ENCODE measurements at regions not wholly inside any gene's neighbourhood (a gene's known extent, or its start where the extent isn't known, plus 50 kb on each side); places are given as distances from the start of the nearest gene placed in this dataset.

DNA sequence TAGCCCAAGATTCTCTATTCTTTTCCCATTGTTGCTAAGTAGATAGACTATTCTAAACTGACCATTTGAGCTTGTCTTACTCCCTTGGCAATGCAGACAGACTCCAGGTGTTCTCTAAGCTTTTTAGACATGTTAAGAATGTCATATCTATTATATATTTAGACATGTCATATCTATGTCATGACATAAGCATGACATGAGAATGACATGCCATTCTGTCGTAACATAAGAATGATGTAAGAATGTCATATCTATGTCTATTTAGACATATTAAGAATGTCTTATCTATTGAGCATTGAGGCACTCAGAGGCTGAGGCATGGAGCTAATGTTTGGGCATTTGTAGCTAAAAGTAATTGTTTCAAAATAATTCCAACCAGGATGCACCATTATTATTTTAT, 277.3 kb upstream of the ATP2B1 start:
- CTCF ChIA-PET = no interaction called here
- no peak for DNase-seq
- Mint-ChIP-seq H3K4me1 (ENCODE audit: low read depth, unreplicated experiment) (no peaks in the 10 kb centered on the region), H3K36me3 (ENCODE audit: insufficient read depth, unreplicated experiment) (no peaks in the 10 kb centered on the region), H3K27ac (ENCODE audit: unreplicated experiment) (no peak overlapping the region), H3K27me3 (ENCODE audit: unreplicated experiment) (no peaks in the 10 kb centered on the region), H3K4me3 (ENCODE audit: low read depth, unreplicated experiment) (no peak overlapping the region), H3K9me3 (ENCODE audit: low read depth, unreplicated experiment) (no peaks in the 10 kb centered on the region)
- intact Hi-C loops (cut with micrococcal nuclease; ENCODE audit: unreplicated experiment) = no loop called here
- BruUV-seq (replicated peaks) = no TSS peak
- TF ChIP-seq, protein P1, sequence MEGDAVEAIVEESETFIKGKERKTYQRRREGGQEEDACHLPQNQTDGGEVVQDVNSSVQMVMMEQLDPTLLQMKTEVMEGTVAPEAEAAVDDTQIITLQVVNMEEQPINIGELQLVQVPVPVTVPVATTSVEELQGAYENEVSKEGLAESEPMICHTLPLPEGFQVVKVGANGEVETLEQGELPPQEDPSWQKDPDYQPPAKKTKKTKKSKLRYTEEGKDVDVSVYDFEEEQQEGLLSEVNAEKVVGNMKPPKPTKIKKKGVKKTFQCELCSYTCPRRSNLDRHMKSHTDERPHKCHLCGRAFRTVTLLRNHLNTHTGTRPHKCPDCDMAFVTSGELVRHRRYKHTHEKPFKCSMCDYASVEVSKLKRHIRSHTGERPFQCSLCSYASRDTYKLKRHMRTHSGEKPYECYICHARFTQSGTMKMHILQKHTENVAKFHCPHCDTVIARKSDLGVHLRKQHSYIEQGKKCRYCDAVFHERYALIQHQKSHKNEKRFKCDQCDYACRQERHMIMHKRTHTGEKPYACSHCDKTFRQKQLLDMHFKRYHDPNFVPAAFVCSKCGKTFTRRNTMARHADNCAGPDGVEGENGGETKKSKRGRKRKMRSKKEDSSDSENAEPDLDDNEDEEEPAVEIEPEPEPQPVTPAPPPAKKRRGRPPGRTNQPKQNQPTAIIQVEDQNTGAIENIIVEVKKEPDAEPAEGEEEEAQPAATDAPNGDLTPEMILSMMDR (IDR thresholded peaks at IDR 0.05; ENCODE audit: unreplicated experiment) = no peak

DNA sequence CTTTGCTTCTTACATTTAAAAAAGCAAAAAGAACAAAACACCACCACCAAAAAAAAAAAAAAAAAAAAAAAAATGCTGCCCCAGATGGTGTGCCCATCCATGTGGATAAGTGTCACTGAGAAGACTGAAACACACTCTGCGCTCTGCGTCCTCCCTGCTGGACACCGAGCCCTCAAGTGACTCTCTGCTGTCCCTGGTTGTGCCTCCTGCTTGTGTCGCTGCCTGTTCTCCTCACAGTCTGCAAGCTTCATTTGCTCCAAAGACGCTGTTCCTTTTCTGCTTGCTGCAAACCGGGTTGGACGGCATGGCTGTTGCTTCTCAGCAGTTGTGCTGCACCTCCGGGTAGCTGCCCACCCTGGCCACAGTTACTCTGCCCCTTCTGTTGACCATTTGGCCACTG, 276.2 kb upstream of the ATP2B1 start:
- H3K4me1 Mint-ChIP-seq (ENCODE audit: low read depth, unreplicated experiment) = no peaks in the 10 kb centered on the region
- TF ChIP-seq, protein P1 (IDR thresholded peaks at IDR 0.05; ENCODE audit: unreplicated experiment) = no peak
- no peak for DNase-seq
- no peaks in the 10 kb centered on the region for H3K36me3 Mint-ChIP-seq (ENCODE audit: insufficient read depth, unreplicated experiment)
- no peaks in the 10 kb centered on the region for H3K9me3 Mint-ChIP-seq (ENCODE audit: low read depth, unreplicated experiment)
- CTCF ChIA-PET = interaction anchor here (0.6 to 0.8 kb wide), 3 partner anchors 65 to 853 kb away, joined by 3 to 5 read pairs (median 5); no protein-coding TSS in a partner anchor
- no TSS peak for BruUV-seq (replicated peaks)
- no peaks in the 10 kb centered on the region for H3K27me3 Mint-ChIP-seq (ENCODE audit: unreplicated experiment)
- no peak overlapping the region for H3K27ac Mint-ChIP-seq (ENCODE audit: unreplicated experiment)
- intact Hi-C loops (cut with micrococcal nuclease; ENCODE audit: unreplicated experiment) = no loop called here
- no peak overlapping the region for H3K4me3 Mint-ChIP-seq (ENCODE audit: low read depth, unreplicated experiment)

DNA sequence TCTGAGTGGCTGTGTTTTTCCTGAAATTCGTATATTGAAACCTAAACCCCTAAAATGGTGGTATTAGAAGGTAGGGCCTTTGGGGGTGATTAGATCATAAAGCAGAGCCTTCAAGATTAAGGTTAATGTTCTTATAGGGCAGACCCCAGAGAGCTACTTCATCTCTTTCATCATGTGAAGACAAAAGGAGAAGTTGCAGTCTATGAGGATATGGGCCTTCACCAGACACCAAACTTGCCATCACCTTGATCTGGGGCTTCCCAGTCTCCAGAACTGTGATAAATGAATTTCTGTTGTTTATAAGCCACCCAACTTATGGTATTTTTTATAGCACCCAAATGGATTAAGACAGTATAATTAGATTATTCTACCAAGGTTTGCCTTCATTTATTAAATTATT, 275.0 kb upstream of the ATP2B1 start:
- BruUV-seq (replicated peaks) = no TSS peak
- H3K4me1 Mint-ChIP-seq (ENCODE audit: low read depth, unreplicated experiment) = no peaks in the 10 kb centered on the region
- no peak overlapping the region for H3K4me3 Mint-ChIP-seq (ENCODE audit: low read depth, unreplicated experiment)
- intact Hi-C loops (cut with micrococcal nuclease; ENCODE audit: unreplicated experiment) = no loop called here
- no peak for DNase-seq
- no peaks in the 10 kb centered on the region for H3K27me3 Mint-ChIP-seq (ENCODE audit: unreplicated experiment)
- no peak overlapping the region for H3K27ac Mint-ChIP-seq (ENCODE audit: unreplicated experiment)
- H3K9me3 Mint-ChIP-seq (ENCODE audit: low read depth, unreplicated experiment) = no peaks in the 10 kb centered on the region
- TF ChIP-seq, protein P1 (IDR thresholded peaks at IDR 0.05; ENCODE audit: unreplicated experiment) = no peak
- CTCF ChIA-PET = interaction anchor here (1.0 kb wide), 1 partner anchor 9 kb away, joined by 7 read pairs; no protein-coding TSS in a partner anchor
- H3K36me3 Mint-ChIP-seq (ENCODE audit: insufficient read depth, unreplicated experiment) = no peaks in the 10 kb centered on the region

DNA sequence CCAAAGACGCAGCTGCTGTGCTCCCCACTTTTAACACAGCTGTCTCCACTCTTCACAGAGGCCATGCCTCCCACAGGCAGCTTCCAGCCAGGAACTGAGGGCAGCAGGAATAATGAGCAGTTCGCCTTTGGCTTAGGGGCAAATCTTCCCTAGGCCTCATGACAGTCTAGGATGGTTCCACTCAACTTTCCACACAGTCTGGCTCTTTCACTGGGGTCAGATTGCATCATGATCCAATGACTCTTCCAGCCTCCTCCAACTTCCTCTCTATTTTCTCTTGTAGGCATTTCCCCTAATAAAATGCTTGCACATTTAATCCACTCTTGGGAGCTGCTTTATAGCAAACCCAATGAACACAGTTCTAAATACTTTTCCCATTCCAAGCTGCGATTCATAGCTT, 271.6 kb upstream of the ATP2B1 start:
- no peaks in the 10 kb centered on the region for H3K9me3 Mint-ChIP-seq (ENCODE audit: low read depth, unreplicated experiment)
- H3K36me3 Mint-ChIP-seq (ENCODE audit: insufficient read depth, unreplicated experiment) = no peaks in the 10 kb centered on the region
- no TSS peak for BruUV-seq (replicated peaks)
- peaks cover 4% of the 10 kb centered on the region for H3K4me1 Mint-ChIP-seq (ENCODE audit: low read depth, unreplicated experiment)
- TF ChIP-seq, protein P1 (IDR thresholded peaks at IDR 0.05; ENCODE audit: unreplicated experiment) = no peak
- no peak overlapping the region for H3K27ac Mint-ChIP-seq (ENCODE audit: unreplicated experiment)
- H3K27me3 Mint-ChIP-seq (ENCODE audit: unreplicated experiment) = no peaks in the 10 kb centered on the region
- CTCF ChIA-PET = no interaction called here
- intact Hi-C loops (cut with micrococcal nuclease; ENCODE audit: unreplicated experiment) = no loop called here
- DNase-seq = no peak
- no peak overlapping the region for H3K4me3 Mint-ChIP-seq (ENCODE audit: low read depth, unreplicated experiment)
